ENCODE measurements at regions not wholly inside any gene's neighbourhood (a gene's known extent, or its start where the extent isn't known, plus 50 kb on each side); places are given as distances from the start of the nearest gene placed in this dataset.

- Histone ChIP-seq H3K27ac (ENCODE audit: low read depth in 1 of 2, low read length in 1 of 2) (no peak overlapping the region), H3K9me3 (ENCODE audit: control insufficient read depth in 4 of 4, insufficient read depth in 3 of 4, low read length in 3 of 4) (no peaks in the 10 kb centered on the region), H3K4me3 (no peak overlapping the region), H3K4me1 (ENCODE audit: control insufficient read depth in 5 of 5, insufficient read depth in 5 of 5, low read length in 5 of 5) (no peaks in the 10 kb centered on the region), H3K27me3 (ENCODE audit: control insufficient read depth in 3 of 3, insufficient read depth in 3 of 3, low read length in 2 of 3) (no peaks in the 10 kb centered on the region), H3K9ac (ENCODE audit: insufficient read depth in 1 of 2, low read length in 2 of 2) (no peak overlapping the region), H3K36me3 (ENCODE audit: control insufficient read depth in 4 of 4, insufficient read depth in 4 of 4, low read length in 4 of 4) (no peaks in the 10 kb centered on the region)
- 80 to 98% methylated on average over 1 of the region's 1 CpG for WGBS, 2 donors
- ATAC-seq (ENCODE audit: insufficient read depth, low FRiP score) (no peak), DNase-seq (no peak)
- no peak for TF ChIP-seq CTCF (IDR thresholded peaks at IDR 0.05; ENCODE audit: control extremely low read depth, extremely low read depth)
Measured at GRCh38 chr18:44080054-44080453, 600.6 kb upstream of the SETBP1 start.

GRCh38 chr18:44089732-44090131 is 591.0 kb upstream of the SETBP1 start:
- Histone ChIP-seq H3K4me1 (ENCODE audit: control insufficient read depth in 5 of 5, insufficient read depth in 5 of 5, low read length in 5 of 5) (peaks cover 0 to 8% (median 0%) of the 10 kb centered on the region in 5 donors), H3K4me3 (no peak overlapping the region), H3K9ac (ENCODE audit: insufficient read depth in 1 of 2, low read length in 2 of 2) (no peak overlapping the region), H3K9me3 (ENCODE audit: control insufficient read depth in 4 of 4, insufficient read depth in 3 of 4, low read length in 3 of 4) (no peaks in the 10 kb centered on the region), H3K27ac (ENCODE audit: low read depth in 1 of 2, low read length in 1 of 2) (no peak overlapping the region), H3K27me3 (ENCODE audit: control insufficient read depth in 3 of 3, insufficient read depth in 3 of 3, low read length in 2 of 3) (no peaks in the 10 kb centered on the region), H3K36me3 (ENCODE audit: control insufficient read depth in 4 of 4, insufficient read depth in 4 of 4, low read length in 4 of 4) (no peaks in the 10 kb centered on the region)
- no peak for TF ChIP-seq CTCF (IDR thresholded peaks at IDR 0.05; ENCODE audit: control extremely low read depth, extremely low read depth)
- DNase-seq (no peak), ATAC-seq (ENCODE audit: insufficient read depth, low FRiP score) (no peak)
- 71 to 89% methylated on average over 2 of the region's 2 CpGs for WGBS, 2 donors

GRCh38 chr18:44090453-44090852 is 590.2 kb upstream of the SETBP1 start:
- Histone ChIP-seq H3K27me3 (ENCODE audit: control insufficient read depth in 3 of 3, insufficient read depth in 3 of 3, low read length in 2 of 3) (no peaks in the 10 kb centered on the region), H3K27ac (ENCODE audit: low read depth in 1 of 2, low read length in 1 of 2) (no peak overlapping the region), H3K4me3 (no peak overlapping the region), H3K4me1 (ENCODE audit: control insufficient read depth in 5 of 5, insufficient read depth in 5 of 5, low read length in 5 of 5) (peaks cover 0 to 8% (median 0%) of the 10 kb centered on the region in 5 donors), H3K9ac (ENCODE audit: insufficient read depth in 1 of 2, low read length in 2 of 2) (no peak overlapping the region), H3K36me3 (ENCODE audit: control insufficient read depth in 4 of 4, insufficient read depth in 4 of 4, low read length in 4 of 4) (no peaks in the 10 kb centered on the region), H3K9me3 (ENCODE audit: control insufficient read depth in 4 of 4, insufficient read depth in 3 of 4, low read length in 3 of 4) (peaks cover 0 to 2% (median 0%) of the 10 kb centered on the region in 4 donors)
- 59 to 76% methylated on average over 3 of the region's 3 CpGs for WGBS, 2 donors
- no peak for TF ChIP-seq CTCF (IDR thresholded peaks at IDR 0.05; ENCODE audit: control extremely low read depth, extremely low read depth)
- DNase-seq (no peak), ATAC-seq (ENCODE audit: insufficient read depth, low FRiP score) (no peak)

DNA sequence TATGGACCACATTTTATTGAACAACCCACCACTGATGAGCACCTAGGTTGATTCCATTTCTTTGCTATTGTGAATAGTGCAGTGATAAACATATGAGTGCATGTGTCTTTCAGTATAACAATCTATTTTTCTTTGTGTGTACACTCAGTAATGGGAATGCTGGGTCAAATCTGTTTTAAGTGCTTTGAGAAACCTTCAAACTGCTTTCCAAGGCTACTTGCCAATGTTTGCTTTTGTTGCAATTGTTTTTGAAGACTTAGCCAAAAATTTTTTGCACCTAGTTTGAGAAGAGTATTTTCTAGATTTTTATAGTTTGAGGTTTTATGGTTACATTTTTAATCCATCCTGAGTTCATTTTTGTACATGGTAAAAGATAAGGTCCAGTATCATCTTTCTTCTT is 587.4 kb upstream of the SETBP1 start:
- H3K27ac ChIP-seq (ENCODE audit: low read depth in 1 of 2, low read length in 1 of 2), result no peak overlapping the region
- no peaks in the 10 kb centered on the region for H3K27me3 ChIP-seq (ENCODE audit: control insufficient read depth in 3 of 3, insufficient read depth in 3 of 3, low read length in 2 of 3)
- ATAC-seq (ENCODE audit: insufficient read depth, low FRiP score) (no peak), DNase-seq (peak in 2 of 3 donors; percentile 76 to 85)
- H3K9ac ChIP-seq (ENCODE audit: insufficient read depth in 1 of 2, low read length in 2 of 2), result no peak overlapping the region
- TF ChIP-seq CTCF (IDR thresholded peaks at IDR 0.05; ENCODE audit: control extremely low read depth, extremely low read depth), result no peak
- H3K36me3 ChIP-seq (ENCODE audit: control insufficient read depth in 4 of 4, insufficient read depth in 4 of 4, low read length in 4 of 4), result no peaks in the 10 kb centered on the region
- H3K9me3 ChIP-seq (ENCODE audit: control insufficient read depth in 4 of 4, insufficient read depth in 3 of 4, low read length in 3 of 4), result peaks cover 0 to 4% (median 0%) of the 10 kb centered on the region in 4 donors
- peaks cover 0 to 3% (median 0%) of the 10 kb centered on the region in 5 donors for H3K4me1 ChIP-seq (ENCODE audit: control insufficient read depth in 5 of 5, insufficient read depth in 5 of 5, low read length in 5 of 5)
- no peak overlapping the region for H3K4me3 ChIP-seq

Measured in lung (tissue), 11 donors.